BLaER1 treated with 17β-estradiol and CSF1 and Interleukin-3, amounts not matched to agents 10 nM and 100 nM (cell line): ENCODE measurements at regions not wholly inside any gene's neighbourhood (a gene's known extent, or its start where the extent isn't known, plus 50 kb on each side); places are given as distances from the start of the nearest gene placed in this dataset.

ENCODE experiments used
- H3K27ac ChIP-seq, 11 experiments: shearing (Covaris generic); formaldehyde crosslinking; 2 replicates each; pipeline ENCODE4 v1.8.1; 2022
- H3K27me3 ChIP-seq, 11 experiments: shearing (Covaris generic); formaldehyde crosslinking; 2 replicates each; pipeline ENCODE4 v1.8.1; 2022
- H3K36me3 ChIP-seq, 11 experiments: shearing (Covaris generic); formaldehyde crosslinking; 2 replicates each; pipeline ENCODE4 v1.8.1; 2022
- H3K4me1 ChIP-seq, 10 experiments: shearing (Covaris generic); formaldehyde crosslinking; 2 replicates each; pipeline ENCODE4 v1.8.1; 2022
- H3K4me2 ChIP-seq, 11 experiments: shearing (Covaris generic); formaldehyde crosslinking; 2 replicates each; pipeline ENCODE4 v1.8.1; 2022
- H3K4me3 ChIP-seq, 10 experiments: shearing (Covaris generic); formaldehyde crosslinking; 2 replicates each; pipeline ENCODE4 v1.8.1; 2022
- H3K9ac ChIP-seq, 11 experiments: shearing (Covaris generic); formaldehyde crosslinking; 2 replicates each; pipeline ENCODE4 v1.8.1; 2022
- H3K9me3 ChIP-seq, 11 experiments: shearing (Covaris generic); formaldehyde crosslinking; replicated peaks in 1 of 11; 2 replicates each; pipeline ENCODE4 v1.8.1; 2022
- H4K20me1 ChIP-seq, 11 experiments: shearing (Covaris generic); formaldehyde crosslinking; 2 replicates each; pipeline ENCODE4 v1.8.1; 2022
- Cebpa-rat ChIP-seq, 11 experiments: shearing (Covaris generic); IDR thresholded peaks; 2 replicates each; pipeline ENCODE4 v1.8.1; 2022

DNA sequence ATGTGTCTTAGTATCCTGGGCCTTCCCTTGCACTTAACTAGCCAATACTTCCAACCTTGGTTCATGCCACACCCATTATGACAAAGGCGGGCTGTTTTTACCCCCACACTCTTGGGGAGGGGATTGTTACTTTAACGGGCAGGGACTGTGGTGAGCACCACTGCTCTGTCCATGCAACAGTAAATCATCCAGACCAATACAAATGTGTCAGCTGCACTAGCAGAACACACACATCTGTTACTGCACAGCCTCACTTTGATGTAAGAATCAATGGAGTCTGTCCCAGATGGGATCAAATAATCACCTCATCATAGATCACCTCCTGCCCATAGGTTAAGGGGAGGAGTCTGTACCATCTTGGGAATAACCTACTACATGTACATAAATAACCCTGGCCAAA is 58.1 kb downstream of the NPAP1 start:
- Histone ChIP-seq H3K9me3 (peaks cover 0 to 15% (median 0%) of the 10 kb centered on the region in 11 experiments; a peak in 1 of 22 replicates), H3K9ac (no peak overlapping the region), H3K27me3 (no peaks in the 10 kb centered on the region), H3K4me3 (no peak overlapping the region), H4K20me1 (no peaks in the 10 kb centered on the region), H3K27ac (no peak overlapping the region), H3K4me1 (no peaks in the 10 kb centered on the region), H3K4me2 (no peak overlapping the region), H3K36me3 (no peaks in the 10 kb centered on the region)
- TF ChIP-seq Cebpa-rat (IDR thresholded peaks at IDR 0.05), result no peak

DNA sequence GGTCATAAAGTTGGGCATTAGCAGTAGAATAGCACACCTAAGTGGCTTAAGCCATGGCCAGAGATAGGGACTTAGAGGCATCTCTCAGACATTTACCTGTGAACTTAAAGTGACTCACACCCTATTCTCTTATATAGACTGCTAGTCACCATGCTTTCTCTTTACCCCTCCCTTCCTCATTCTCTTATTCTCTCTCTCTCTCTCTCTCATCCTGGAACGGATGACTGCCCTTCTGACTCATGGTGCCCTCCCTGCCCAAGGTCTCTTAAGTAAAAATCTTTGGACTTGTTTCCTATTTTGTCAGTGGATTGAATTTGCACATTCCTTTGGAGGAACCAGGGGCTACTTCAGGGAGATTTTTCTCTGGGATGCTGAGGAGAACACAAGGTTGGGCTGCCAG is 58.8 kb downstream of the NPAP1 start:
- Histone ChIP-seq H3K4me2 (no peak overlapping the region), H3K9ac (no peak overlapping the region), H3K9me3 (peaks cover 0 to 15% (median 0%) of the 10 kb centered on the region in 11 experiments; a peak in 1 of 22 replicates), H4K20me1 (no peaks in the 10 kb centered on the region), H3K27me3 (no peaks in the 10 kb centered on the region), H3K36me3 (no peaks in the 10 kb centered on the region), H3K4me3 (no peak overlapping the region), H3K27ac (no peak overlapping the region), H3K4me1 (no peaks in the 10 kb centered on the region)
- no peak for TF ChIP-seq Cebpa-rat (IDR thresholded peaks at IDR 0.05)

DNA sequence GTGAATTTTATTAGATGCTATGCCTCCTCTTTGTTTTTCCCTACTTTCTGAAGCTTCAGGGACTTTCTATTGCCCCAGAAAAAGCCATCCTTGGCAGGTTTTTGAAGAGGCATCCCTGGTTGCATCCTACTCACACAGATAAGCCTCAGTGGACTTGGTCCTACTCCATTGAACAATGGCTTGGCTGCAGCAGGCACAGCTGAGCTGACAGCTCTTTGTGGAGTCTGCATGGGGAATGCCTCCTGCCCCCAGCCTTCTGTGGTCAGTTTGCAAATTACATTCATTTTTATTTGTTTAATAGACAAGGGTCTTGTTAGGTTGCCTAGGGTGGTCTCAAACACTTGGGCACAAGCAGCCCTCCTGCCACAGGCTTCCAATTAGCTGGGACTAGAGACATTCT is 69.7 kb downstream of the NPAP1 start:
- H3K36me3 ChIP-seq, result no peaks in the 10 kb centered on the region
- no peaks in the 10 kb centered on the region for H4K20me1 ChIP-seq
- H3K27ac ChIP-seq, result no peak overlapping the region
- no peak overlapping the region for H3K4me3 ChIP-seq
- H3K4me2 ChIP-seq, result no peak overlapping the region
- H3K9ac ChIP-seq, result no peak overlapping the region
- peaks cover 27 to 35% (median 31%) of the 10 kb centered on the region in 11 experiments for H3K9me3 ChIP-seq
- H3K27me3 ChIP-seq, result no peaks in the 10 kb centered on the region
- no peak for TF ChIP-seq Cebpa-rat (IDR thresholded peaks at IDR 0.05)
- H3K4me1 ChIP-seq, result no peaks in the 10 kb centered on the region

DNA sequence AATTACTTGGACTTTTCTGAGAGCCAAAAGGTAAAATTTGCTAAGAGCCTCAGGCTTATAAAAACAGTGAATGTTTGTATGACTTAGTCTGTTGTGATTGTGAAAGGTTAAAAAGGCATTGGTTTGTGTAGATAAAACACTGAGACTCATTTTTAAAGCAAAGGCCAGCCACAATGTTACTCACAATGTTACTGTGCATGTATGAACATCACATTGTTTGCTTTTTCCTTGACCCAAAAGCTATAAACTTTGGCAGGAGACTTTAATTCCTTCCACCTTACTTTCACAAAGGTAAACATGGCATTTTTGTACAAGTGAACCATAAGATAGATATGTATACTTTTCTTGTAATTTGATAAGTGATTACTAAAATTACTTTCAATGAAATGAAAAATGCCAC is 70.5 kb downstream of the NPAP1 start:
- H3K36me3 ChIP-seq, result no peaks in the 10 kb centered on the region
- H3K27me3 ChIP-seq, result no peaks in the 10 kb centered on the region
- H3K9ac ChIP-seq, result no peak overlapping the region
- no peak overlapping the region for H3K4me3 ChIP-seq
- peaks cover 27 to 35% (median 31%) of the 10 kb centered on the region in 11 experiments for H3K9me3 ChIP-seq
- no peak for TF ChIP-seq Cebpa-rat (IDR thresholded peaks at IDR 0.05)
- H3K4me2 ChIP-seq, result no peak overlapping the region
- H3K4me1 ChIP-seq, result no peaks in the 10 kb centered on the region
- no peak overlapping the region for H3K27ac ChIP-seq
- no peaks in the 10 kb centered on the region for H4K20me1 ChIP-seq

DNA sequence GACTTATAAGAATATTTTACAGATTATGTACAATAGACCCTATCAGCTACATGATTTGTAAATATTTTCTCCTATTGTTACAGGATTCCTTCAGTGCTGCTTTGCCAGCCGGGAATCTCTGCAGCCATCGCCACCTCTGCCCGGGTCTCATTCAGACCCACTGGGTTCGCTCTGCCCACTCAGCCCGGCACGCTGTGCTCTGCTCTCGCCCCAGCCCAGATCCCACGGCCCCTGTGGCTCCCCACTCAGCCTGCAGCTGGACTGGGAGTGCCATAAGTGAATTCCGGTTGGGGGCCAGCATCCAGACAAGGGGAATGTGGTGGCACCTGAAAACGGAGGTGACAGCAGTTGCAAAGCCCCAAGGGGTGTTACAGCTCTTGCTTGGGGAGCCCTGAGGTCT is 71.8 kb downstream of the NPAP1 start:
- Histone ChIP-seq H3K9ac (no peak overlapping the region), H3K36me3 (no peaks in the 10 kb centered on the region), H3K4me2 (no peak overlapping the region), H3K4me1 (no peaks in the 10 kb centered on the region), H3K27me3 (no peaks in the 10 kb centered on the region), H3K9me3 (peaks cover 27 to 35% (median 31%) of the 10 kb centered on the region in 11 experiments), H4K20me1 (no peaks in the 10 kb centered on the region), H3K27ac (no peak overlapping the region), H3K4me3 (no peak overlapping the region)
- TF ChIP-seq Cebpa-rat (IDR thresholded peaks at IDR 0.05), result no peak

DNA sequence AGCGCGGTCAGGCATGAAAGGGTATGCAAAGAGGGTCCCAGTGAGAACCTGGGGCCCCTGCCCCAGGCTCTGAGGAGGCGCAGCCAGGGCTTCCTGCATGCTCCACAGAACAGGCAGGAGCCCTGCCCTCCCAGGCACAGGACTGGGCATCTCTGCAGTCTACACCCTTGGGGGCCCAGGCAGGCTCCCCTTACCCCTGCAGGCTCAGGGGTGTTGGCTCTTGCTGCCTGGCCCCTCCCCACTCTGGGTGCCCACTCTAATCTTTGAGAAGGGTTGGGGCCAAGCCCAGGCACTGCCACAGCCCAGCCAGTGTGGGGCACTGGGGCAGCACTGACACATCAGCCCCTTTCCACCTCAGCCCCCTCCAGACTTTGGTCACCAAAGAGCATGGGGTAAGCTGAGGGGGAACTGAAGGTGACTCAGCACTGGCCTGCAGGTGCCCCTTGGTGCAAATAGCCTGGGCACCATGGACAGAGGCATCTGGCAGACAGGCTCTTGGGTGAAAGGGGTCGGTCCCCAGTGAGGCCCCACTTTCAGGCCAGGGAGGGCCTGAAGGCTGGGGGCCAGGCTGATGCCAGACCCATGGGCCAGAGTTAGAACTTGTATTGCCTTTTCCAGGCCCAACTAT is 73.4 kb downstream of the NPAP1 start:
- no peaks in the 10 kb centered on the region for H3K4me1 ChIP-seq
- H4K20me1 ChIP-seq, result no peaks in the 10 kb centered on the region
- no peaks in the 10 kb centered on the region for H3K36me3 ChIP-seq
- no peak overlapping the region for H3K27ac ChIP-seq
- no peak overlapping the region for H3K4me2 ChIP-seq
- peaks cover 27 to 35% (median 31%) of the 10 kb centered on the region in 11 experiments for H3K9me3 ChIP-seq
- TF ChIP-seq Cebpa-rat (IDR thresholded peaks at IDR 0.05), result no peak
- no peak overlapping the region; a peak in 1 of 20 replicates for H3K4me3 ChIP-seq
- no peaks in the 10 kb centered on the region for H3K27me3 ChIP-seq
- no peak overlapping the region for H3K9ac ChIP-seq

DNA sequence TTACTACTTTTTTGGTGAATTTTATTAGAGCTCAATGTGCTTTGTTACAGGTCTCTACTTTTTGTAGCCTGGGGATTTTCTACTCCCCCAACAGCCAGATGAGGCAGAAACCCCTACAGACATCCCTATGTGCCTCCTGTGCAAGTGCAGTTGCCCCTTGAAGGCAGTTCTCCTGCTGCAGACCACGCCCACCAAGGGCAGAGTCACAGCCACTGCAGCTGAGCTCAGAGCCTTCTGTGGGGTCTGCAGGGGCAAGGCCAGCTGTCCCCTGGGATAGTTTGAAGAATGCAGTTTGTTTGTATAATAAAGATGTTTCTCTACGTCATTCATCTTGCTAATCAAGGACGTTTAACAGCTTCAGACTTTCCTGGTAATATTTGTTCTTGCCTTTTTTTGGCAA is 76.8 kb downstream of the NPAP1 start:
- no peaks in the 10 kb centered on the region for H3K27me3 ChIP-seq
- no peaks in the 10 kb centered on the region for H4K20me1 ChIP-seq
- no peaks in the 10 kb centered on the region for H3K36me3 ChIP-seq
- peaks cover 0 to 3% (median 0%) of the 10 kb centered on the region in 10 experiments; a peak in 1 of 20 replicates for H3K4me1 ChIP-seq
- TF ChIP-seq Cebpa-rat (IDR thresholded peaks at IDR 0.05), result no peak
- no peak overlapping the region for H3K9ac ChIP-seq
- peaks cover 26 to 37% (median 28%) of the 10 kb centered on the region in 11 experiments for H3K9me3 ChIP-seq
- no peak overlapping the region for H3K4me3 ChIP-seq
- H3K27ac ChIP-seq, result no peak overlapping the region
- no peak overlapping the region for H3K4me2 ChIP-seq

DNA sequence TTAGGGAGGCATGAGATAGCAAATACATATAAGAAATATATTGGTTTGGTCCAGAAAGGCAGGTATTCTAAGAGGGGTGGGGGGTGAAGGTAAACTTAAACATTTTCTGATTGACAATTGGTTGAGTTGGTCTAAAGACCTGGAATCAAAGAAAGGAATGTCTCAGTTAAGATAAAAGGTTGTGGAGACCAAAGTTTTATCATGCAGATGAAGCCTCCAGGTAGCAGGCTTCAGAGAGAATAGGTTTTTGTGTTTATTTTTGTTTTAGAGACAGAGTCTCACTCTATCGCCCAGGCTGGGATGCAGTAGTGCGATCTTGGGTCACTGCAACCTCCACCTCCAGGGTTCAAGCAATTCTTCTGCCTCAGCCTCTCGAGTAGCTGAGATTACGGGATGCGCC is 80.5 kb downstream of the NPAP1 start:
- Histone ChIP-seq H3K9me3 (peaks cover 0 to 10% (median 0%) of the 10 kb centered on the region in 11 experiments; a peak in 2 of 22 replicates), H3K36me3 (no peaks in the 10 kb centered on the region), H3K9ac (no peak overlapping the region), H4K20me1 (no peaks in the 10 kb centered on the region), H3K27ac (no peak overlapping the region), H3K4me2 (no peak overlapping the region), H3K4me1 (peaks cover 0 to 6% (median 0%) of the 10 kb centered on the region in 10 experiments; a peak in 1 of 20 replicates), H3K27me3 (no peaks in the 10 kb centered on the region), H3K4me3 (no peak overlapping the region)
- TF ChIP-seq Cebpa-rat (IDR thresholded peaks at IDR 0.05), result no peak

DNA sequence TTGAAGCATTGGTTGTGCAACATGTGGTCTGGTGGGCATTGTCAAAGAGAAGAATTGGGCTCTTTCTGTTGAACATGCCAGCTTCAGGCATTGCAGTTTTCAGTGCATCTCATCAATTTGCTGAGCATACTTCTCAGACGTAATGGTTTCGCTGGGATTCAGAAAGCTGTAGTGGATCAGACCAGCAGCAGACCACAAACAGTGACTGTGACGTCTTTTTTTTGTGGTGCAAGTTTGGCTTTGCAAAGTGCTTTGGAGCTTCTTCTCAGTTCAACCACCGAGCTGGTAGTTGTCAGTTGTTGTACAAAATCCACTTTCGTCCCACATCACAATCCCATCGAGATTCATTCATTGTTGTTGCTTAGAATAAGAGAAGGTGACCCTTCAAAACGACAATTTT is 84.5 kb downstream of the NPAP1 start:
- H3K4me2 ChIP-seq, result no peak overlapping the region
- no peaks in the 10 kb centered on the region for H4K20me1 ChIP-seq
- no peaks in the 10 kb centered on the region for H3K27me3 ChIP-seq
- no peaks in the 10 kb centered on the region for H3K36me3 ChIP-seq
- TF ChIP-seq Cebpa-rat (IDR thresholded peaks at IDR 0.05), result no peak
- peaks cover 0 to 20% (median 11%) of the 10 kb centered on the region in 10 experiments; a peak in 13 of 20 replicates for H3K4me1 ChIP-seq
- no peak overlapping the region for H3K27ac ChIP-seq
- peaks cover 0 to 10% (median 0%) of the 10 kb centered on the region in 11 experiments; a peak in 2 of 22 replicates for H3K9me3 ChIP-seq
- no peak overlapping the region for H3K4me3 ChIP-seq
- H3K9ac ChIP-seq, result no peak overlapping the region

DNA sequence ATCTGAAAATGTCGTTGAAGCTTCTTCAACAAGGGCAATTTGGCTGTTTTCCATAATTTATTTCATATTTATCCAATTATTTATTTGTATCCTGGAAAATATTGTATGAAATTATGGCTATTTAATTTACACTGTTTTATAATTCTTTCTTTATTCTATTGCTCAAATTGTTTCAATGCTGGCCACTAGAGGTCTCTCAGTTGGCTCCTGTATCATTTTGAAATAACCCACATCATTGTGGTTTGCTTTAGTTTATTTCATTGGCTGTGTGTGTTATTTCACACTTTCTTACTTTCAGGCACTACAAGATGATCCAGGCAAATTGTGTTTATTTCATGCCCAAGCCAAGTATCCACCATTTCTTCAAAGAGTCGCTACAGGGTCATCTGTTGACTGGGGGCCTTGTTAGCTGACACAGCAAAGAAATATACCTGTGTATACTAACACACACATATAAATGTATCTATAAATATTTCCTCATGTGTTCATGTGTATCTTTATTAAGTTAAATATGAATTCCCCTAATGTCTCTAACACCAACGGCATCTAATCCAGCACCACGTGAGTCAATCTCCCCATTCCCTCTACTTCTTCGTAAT is 86.2 kb downstream of the NPAP1 start:
- Histone ChIP-seq H3K4me2 (no peak overlapping the region), H3K9me3 (peaks cover 0 to 4% (median 0%) of the 10 kb centered on the region in 11 experiments; a peak in 1 of 22 replicates), H3K36me3 (no peaks in the 10 kb centered on the region), H3K9ac (no peak overlapping the region), H3K27ac (no peak overlapping the region), H4K20me1 (no peaks in the 10 kb centered on the region), H3K4me3 (no peak overlapping the region), H3K4me1 (peaks cover 0 to 30% (median 14%) of the 10 kb centered on the region in 10 experiments; a peak in 13 of 20 replicates), H3K27me3 (no peaks in the 10 kb centered on the region)
- TF ChIP-seq Cebpa-rat (IDR thresholded peaks at IDR 0.05), result no peak
